ENCODE measurements at regions not wholly inside any gene's neighbourhood (a gene's known extent, or its start where the extent isn't known, plus 50 kb on each side); places are given as distances from the start of the nearest gene placed in this dataset.

- TF ChIP-seq POLR2A (IDR thresholded peaks at IDR 0.05), result no peak
- TF ChIP-seq CTCF (IDR thresholded peaks at IDR 0.05), result no peak
Measured at GRCh38 chr3:14007006-14007405, 117.7 kb downstream of the CHCHD4 start.

Data from lower leg skin (tissue), 3 donors.